Psoas muscle (tissue), 7 donors: ENCODE measurements at regions not wholly inside any gene's neighbourhood (a gene's known extent, or its start where the extent isn't known, plus 50 kb on each side); places are given as distances from the start of the nearest gene placed in this dataset.

Source experiments
- ATAC-seq, 4 donors: fragments of 200-7000 bp; cut with Tn5 transposase; one replicate each; pipeline ENCODE4 v1.9.1; 2020; ENCODE audit warnings: moderate library complexity in 3 of 4, mild to moderate bottlenecking in 2 of 4
- DNase-seq, 2 donors: peaks; one replicate each; pipeline ENCODE4 v3.0.0-alpha.2; 2020
- H3K27ac ChIP-seq: fragments of 200-600 bp; one replicate; pipeline ENCODE4 v1.8.0; 2022
- H3K27me3 ChIP-seq, 3 donors: fragments of 200-600 bp in 1 of 3; one replicate each; pipeline versions ENCODE4 v1.6.1 to v1.8.0; 2013 to 2022; ENCODE audit warnings: low read length in 2 of 3, mild to moderate bottlenecking in 2 of 3, moderate library complexity in 1 of 3; ENCODE audit not compliant: insufficient read depth in 3 of 3
- H3K36me3 ChIP-seq, 2 donors: fragments of 200-600 bp in 1 of 2; one replicate each; pipeline versions ENCODE4 v1.6.1 to v1.8.0; 2013 to 2022; ENCODE audit warnings: low read depth in 1 of 2, mild to moderate bottlenecking in 1 of 2, moderate library complexity in 1 of 2; ENCODE audit not compliant: insufficient read depth in 1 of 2
- H3K4me1 ChIP-seq: fragments of 200-600 bp; one replicate; pipeline ENCODE4 v1.8.0; 2022
- H3K4me3 ChIP-seq: fragments of 200-600 bp; one replicate; pipeline ENCODE4 v1.8.0; 2022; ENCODE audit warnings: mild to moderate bottlenecking
- H3K9me3 ChIP-seq: fragments of 200-600 bp; one replicate; pipeline ENCODE4 v1.8.0; 2022
- WGBS, 3 donors: extraction: QIAGEN DNeasy Blood & Tissue Kit; methylation state at CpG; one replicate each; pipeline versions ENCODE4 v1.1.6 to v1.1.7; 2013; 5-methylcytosine and 5-hydroxymethylcytosine counted together
- intact Hi-C, 2 donors: fragments of 100-400 bp; cut with DNase I; formaldehyde crosslinking; loops; one replicate each; pipeline versions ENCODE4 v1.11.0 to v1.14.2; 2022
- TF ChIP-seq, protein P1 (sequence below): fragments of 200-600 bp; IDR thresholded peaks from one replicate; pipeline ENCODE4 v1.8.0; 2022; ENCODE audit warnings: antibody characterized with exemption
- donor health status: healthy with polysubstance abuse.
- donor health status: DM: no; HTN: no; CAD: no; lungs with moderate emphysema.
- donor health status: Bipolar disorder and iron deficiency.
- donor health status: healthy.
- donor health status: DM: yes; HTN: yes; CAD: no.
- donor health status: DM: no; HTN: no; CAD: no.
- donor health status: DM: yes; HTN: yes; CAD: no.

DNA sequence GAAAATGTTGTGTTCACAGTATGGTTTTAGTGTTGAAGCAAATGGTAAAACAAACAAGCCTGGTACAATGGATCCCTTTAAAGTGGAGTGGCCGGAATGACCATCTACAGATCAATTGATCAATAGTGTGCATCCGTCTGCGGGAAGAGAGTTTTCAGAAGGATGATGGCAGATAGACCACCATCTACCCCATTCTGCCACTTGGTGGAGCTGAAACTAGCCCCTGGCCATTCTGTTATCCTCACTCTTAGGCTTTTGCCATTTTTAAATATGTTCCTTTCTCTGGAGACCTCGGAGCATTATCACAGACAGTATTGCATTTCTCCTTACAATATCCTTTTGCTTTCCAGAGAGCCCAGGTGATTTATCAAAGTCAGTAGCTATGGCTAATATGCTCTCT, 258.9 kb upstream of the CFAP20DC start:
- Histone ChIP-seq H3K27me3 (no peaks in the 10 kb centered on the region), H3K27ac (no peak overlapping the region), H3K9me3 (no peaks in the 10 kb centered on the region), H3K4me3 (no peak overlapping the region), H3K36me3 (no peaks in the 10 kb centered on the region), H3K4me1 (no peaks in the 10 kb centered on the region)
- intact Hi-C loops, result no loop called here
- DNase-seq (no peak), ATAC-seq (no peak)
- TF ChIP-seq, protein P1, sequence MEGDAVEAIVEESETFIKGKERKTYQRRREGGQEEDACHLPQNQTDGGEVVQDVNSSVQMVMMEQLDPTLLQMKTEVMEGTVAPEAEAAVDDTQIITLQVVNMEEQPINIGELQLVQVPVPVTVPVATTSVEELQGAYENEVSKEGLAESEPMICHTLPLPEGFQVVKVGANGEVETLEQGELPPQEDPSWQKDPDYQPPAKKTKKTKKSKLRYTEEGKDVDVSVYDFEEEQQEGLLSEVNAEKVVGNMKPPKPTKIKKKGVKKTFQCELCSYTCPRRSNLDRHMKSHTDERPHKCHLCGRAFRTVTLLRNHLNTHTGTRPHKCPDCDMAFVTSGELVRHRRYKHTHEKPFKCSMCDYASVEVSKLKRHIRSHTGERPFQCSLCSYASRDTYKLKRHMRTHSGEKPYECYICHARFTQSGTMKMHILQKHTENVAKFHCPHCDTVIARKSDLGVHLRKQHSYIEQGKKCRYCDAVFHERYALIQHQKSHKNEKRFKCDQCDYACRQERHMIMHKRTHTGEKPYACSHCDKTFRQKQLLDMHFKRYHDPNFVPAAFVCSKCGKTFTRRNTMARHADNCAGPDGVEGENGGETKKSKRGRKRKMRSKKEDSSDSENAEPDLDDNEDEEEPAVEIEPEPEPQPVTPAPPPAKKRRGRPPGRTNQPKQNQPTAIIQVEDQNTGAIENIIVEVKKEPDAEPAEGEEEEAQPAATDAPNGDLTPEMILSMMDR, result no peak
- WGBS, 3 donors, result 74 to 85% (median 83%) methylated on average over 4 of the region's 4 CpGs

DNA sequence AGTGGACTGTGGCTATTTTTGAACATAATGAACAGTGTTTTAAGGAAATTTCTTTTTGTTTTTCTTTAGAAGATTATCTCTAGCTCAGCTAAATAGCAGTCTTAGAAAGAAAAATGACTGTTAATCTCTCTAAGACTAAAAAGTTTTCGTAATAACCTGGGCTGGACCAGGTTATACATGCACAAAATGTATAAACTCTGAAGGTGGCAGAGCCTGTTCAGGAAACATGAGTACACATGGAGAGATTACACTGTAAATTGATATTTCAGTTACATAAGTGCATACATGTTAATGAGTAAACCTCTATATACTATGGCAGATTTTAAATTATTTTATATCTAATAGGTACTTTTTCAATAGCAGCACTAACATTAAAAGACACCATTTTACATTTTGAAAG, 258.2 kb upstream of the CFAP20DC start:
- intact Hi-C loops, result no loop called here
- Histone ChIP-seq H3K4me3 (no peak overlapping the region), H3K9me3 (no peaks in the 10 kb centered on the region), H3K36me3 (no peaks in the 10 kb centered on the region), H3K4me1 (no peaks in the 10 kb centered on the region), H3K27me3 (no peaks in the 10 kb centered on the region), H3K27ac (no peak overlapping the region)
- TF ChIP-seq, protein P1, result no peak
- 82 to 94% (median 90%) methylated on average over 1 of the region's 1 CpG for WGBS, 3 donors
- DNase-seq (no peak), ATAC-seq (no peak)

DNA sequence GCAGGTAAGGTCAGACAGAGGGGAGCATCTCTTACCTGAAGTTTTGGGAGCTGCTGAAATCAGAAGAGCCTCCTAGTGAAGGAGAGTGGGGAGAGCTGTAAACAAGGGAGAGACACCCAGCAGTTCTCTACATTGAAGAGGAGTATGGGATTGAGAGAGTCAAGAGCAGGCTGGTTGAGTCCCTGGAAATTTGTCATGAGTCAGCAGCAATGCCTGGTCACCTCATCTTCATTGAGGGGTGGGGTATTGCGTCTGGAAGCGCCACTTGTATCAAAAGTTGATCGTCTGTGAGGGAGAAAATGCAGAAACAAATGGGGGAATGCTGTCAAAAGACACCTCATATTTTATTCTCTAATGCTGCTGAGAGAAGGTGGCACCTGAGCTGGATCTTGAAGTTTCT, 256.6 kb upstream of the CFAP20DC start:
- ATAC-seq, result no peak

DNA sequence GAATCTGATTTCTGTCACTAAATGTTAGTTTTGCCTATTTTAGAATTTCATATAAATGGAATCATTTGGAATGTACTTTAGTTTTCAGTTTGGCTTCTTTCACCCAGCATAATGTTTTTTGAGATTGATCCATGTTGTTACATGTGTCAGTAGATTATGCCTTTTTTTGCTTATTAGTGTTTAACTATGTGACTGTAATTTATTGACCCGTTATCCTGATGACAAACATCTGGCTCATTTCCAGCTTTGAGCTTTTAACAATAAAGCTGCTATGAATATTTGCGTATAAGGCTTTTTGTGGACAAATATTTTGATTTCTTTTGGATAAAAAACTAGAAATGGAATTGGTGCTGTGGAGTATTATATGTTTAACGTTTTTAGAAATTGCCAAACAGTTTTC, 254.5 kb upstream of the CFAP20DC start:
- intact Hi-C loops, result no loop called here
- ATAC-seq (no peak), DNase-seq (no peak)
- TF ChIP-seq, protein P1, result no peak
- Histone ChIP-seq H3K36me3 (no peaks in the 10 kb centered on the region), H3K4me1 (no peaks in the 10 kb centered on the region), H3K27ac (no peak overlapping the region), H3K27me3 (no peaks in the 10 kb centered on the region), H3K9me3 (no peaks in the 10 kb centered on the region), H3K4me3 (no peak overlapping the region)
- WGBS, 3 donors, result 58 to 67% (median 60%) methylated on average over 3 of the region's 3 CpGs

More for the DNA sequence above, 256.6 kb upstream of the CFAP20DC start:
- no peaks in the 10 kb centered on the region for H3K27me3 ChIP-seq
- intact Hi-C loops, result no loop called here
- no peaks in the 10 kb centered on the region for H3K36me3 ChIP-seq
- H3K4me3 ChIP-seq, result no peak overlapping the region
- H3K4me1 ChIP-seq, result no peaks in the 10 kb centered on the region
- 90 to 93% (median 91%) methylated on average over 3 of the region's 3 CpGs for WGBS, 3 donors
- no peaks in the 10 kb centered on the region for H3K9me3 ChIP-seq
- DNase-seq, result no peak
- TF ChIP-seq, protein P1, result no peak
- no peak overlapping the region for H3K27ac ChIP-seq

DNA sequence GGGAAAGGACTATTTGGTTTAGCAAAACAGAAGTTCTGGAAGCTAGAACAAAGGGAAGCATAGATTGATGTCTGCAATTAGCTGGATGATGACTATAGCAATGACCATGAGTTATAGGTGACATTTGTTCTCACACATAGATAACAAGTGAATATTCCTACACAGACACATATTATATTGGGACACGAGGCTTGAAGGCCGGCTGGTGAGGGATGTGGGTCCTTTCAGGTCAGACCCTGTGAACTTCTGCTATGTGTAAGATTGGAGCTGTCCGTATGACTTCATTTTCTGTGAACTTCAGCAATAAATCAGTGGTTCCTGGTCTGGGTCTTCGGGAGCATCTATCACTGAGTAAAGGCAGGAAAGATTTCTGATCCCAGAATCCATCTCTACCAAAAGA, 253.6 kb upstream of the CFAP20DC start:
- Histone ChIP-seq H3K4me1 (no peaks in the 10 kb centered on the region), H3K4me3 (no peak overlapping the region), H3K36me3 (no peaks in the 10 kb centered on the region), H3K27me3 (no peaks in the 10 kb centered on the region), H3K27ac (no peak overlapping the region), H3K9me3 (no peaks in the 10 kb centered on the region)
- TF ChIP-seq, protein P1, result no peak
- 62 to 71% (median 62%) methylated on average over 4 of the region's 4 CpGs for WGBS, 3 donors
- DNase-seq (no peak), ATAC-seq (no peak)
- intact Hi-C loops, result no loop called here
